Calu3 (cell line): ENCODE measurements at regions not wholly inside any gene's neighbourhood (a gene's known extent, or its start where the extent isn't known, plus 50 kb on each side); places are given as distances from the start of the nearest gene placed in this dataset.

Source experiments
- BruUV-seq: library from RNA; stranded (reverse); fragments of 400-500 nt; replicated peaks from 2 replicates; lab custom pipeline; 2021; lab: Mats Ljungman, UMichigan
- CTCF ChIA-PET: fragments of 300-600 bp; sonication (Branson Sonifier 250); formaldehyde crosslinking; loops from one replicate; lab custom pipeline; 2022; ENCODE audit warnings: antibody characterized with exemption; lab: Charles Lee
- DNase-seq: peaks from one replicate; pipeline ENCODE4 v3.0.0; 2022
- H3K27ac Mint-ChIP-seq: one replicate; pipeline ENCODE4 v1.8.0; 2022; ENCODE audit warnings: mixed read lengths; ENCODE audit not compliant: unreplicated experiment
- H3K27me3 Mint-ChIP-seq: one replicate; pipeline ENCODE4 v1.8.0; 2022; ENCODE audit warnings: mixed read lengths; ENCODE audit not compliant: unreplicated experiment
- H3K36me3 Mint-ChIP-seq: one replicate; pipeline ENCODE4 v1.8.0; 2022; ENCODE audit warnings: mild to moderate bottlenecking, moderate library complexity, mixed read lengths; ENCODE audit not compliant: insufficient read depth, unreplicated experiment
- H3K4me1 Mint-ChIP-seq: one replicate; pipeline ENCODE4 v1.8.0; 2022; ENCODE audit warnings: mild to moderate bottlenecking, low read depth, mixed read lengths; ENCODE audit not compliant: unreplicated experiment
- H3K4me3 Mint-ChIP-seq: one replicate; pipeline ENCODE4 v1.8.0; 2022; ENCODE audit warnings: mild to moderate bottlenecking, low read depth, moderate library complexity, mixed read lengths; ENCODE audit not compliant: unreplicated experiment
- H3K9me3 Mint-ChIP-seq: one replicate; pipeline ENCODE4 v1.8.0; 2022; ENCODE audit warnings: low read depth, mixed read lengths; ENCODE audit not compliant: unreplicated experiment
- CTCF ChIP-seq: fragments of 200-600 bp; IDR thresholded peaks from one replicate; pipeline ENCODE4 v1.8.0; 2022; ENCODE audit warnings: antibody characterized with exemption; ENCODE audit not compliant: unreplicated experiment
- intact Hi-C: fragments of 100-400 bp; cut with micrococcal nuclease; formaldehyde crosslinking; loops from one replicate; pipeline ENCODE4 v1.10.0; 2022; ENCODE audit not compliant: unreplicated experiment

GRCh38 chr10:83925133-83925532 lies 214.2 kb upstream of the GHITM start:
- Mint-ChIP-seq H3K36me3 (no peaks in the 10 kb centered on the region), H3K9me3 (peaks cover 3% of the 10 kb centered on the region), H3K4me1 (no peaks in the 10 kb centered on the region), H3K27me3 (peaks cover 51% of the 10 kb centered on the region), H3K27ac (no peak overlapping the region), H3K4me3 (no peak overlapping the region)
- no peak for DNase-seq
- intact Hi-C loops = no loop called here
- no TSS peak for BruUV-seq
- CTCF ChIA-PET = no interaction called here
- no peak for TF ChIP-seq CTCF

GRCh38 chr10:83926606-83927005 lies 212.7 kb upstream of the GHITM start:
- no peak overlapping the region for H3K27ac Mint-ChIP-seq
- no peak overlapping the region for H3K4me3 Mint-ChIP-seq
- intact Hi-C loops = no loop called here
- H3K36me3 Mint-ChIP-seq = no peaks in the 10 kb centered on the region
- no peak for DNase-seq
- peaks cover 3% of the 10 kb centered on the region for H3K9me3 Mint-ChIP-seq
- peaks cover 58% of the 10 kb centered on the region for H3K27me3 Mint-ChIP-seq
- CTCF ChIA-PET = interaction anchor here (0.5 kb wide), 1 partner anchor 1244 kb away, joined by 7 read pairs; no protein-coding TSS in a partner anchor
- TF ChIP-seq CTCF = no peak
- BruUV-seq = no TSS peak
- no peaks in the 10 kb centered on the region for H3K4me1 Mint-ChIP-seq

GRCh38 chr10:83927166-83927565 lies 212.1 kb upstream of the GHITM start:
- Mint-ChIP-seq H3K27me3 (peaks cover 58% of the 10 kb centered on the region), H3K4me3 (no peak overlapping the region), H3K27ac (no peak overlapping the region), H3K4me1 (no peaks in the 10 kb centered on the region), H3K9me3 (peaks cover 3% of the 10 kb centered on the region), H3K36me3 (no peaks in the 10 kb centered on the region)
- no TSS peak for BruUV-seq
- TF ChIP-seq CTCF = no peak
- no peak for DNase-seq
- CTCF ChIA-PET = no interaction called here
- intact Hi-C loops = no loop called here

GRCh38 chr10:83929399-83929798 lies 209.9 kb upstream of the GHITM start:
- Mint-ChIP-seq H3K36me3 (no peaks in the 10 kb centered on the region), H3K27me3 (peaks cover 48% of the 10 kb centered on the region), H3K9me3 (peaks cover 3% of the 10 kb centered on the region), H3K4me1 (no peaks in the 10 kb centered on the region), H3K27ac (no peak overlapping the region), H3K4me3 (no peak overlapping the region)
- CTCF ChIA-PET = no interaction called here
- TF ChIP-seq CTCF = no peak
- DNase-seq = no peak
- intact Hi-C loops = no loop called here
- no TSS peak for BruUV-seq
